ENCODE measurements at regions not wholly inside any gene's neighbourhood (a gene's known extent, or its start where the extent isn't known, plus 50 kb on each side); places are given as distances from the start of the nearest gene placed in this dataset.

- TF ChIP-seq CTCF (IDR thresholded peaks at IDR 0.05) (no peak), POLR2A (IDR thresholded peaks at IDR 0.05) (no peak)
Measured at GRCh38 chr11:122240638-122241037, 124.6 kb upstream of the BLID start.
